IMR-90 (cell line): ENCODE measurements at regions not wholly inside any gene's neighbourhood (a gene's known extent, or its start where the extent isn't known, plus 50 kb on each side); places are given as distances from the start of the nearest gene placed in this dataset.

Source experiments
- ATAC-seq: fragments of 200-7000 bp; cut with Tn5 transposase; 2 replicates; pipeline ENCODE4 v1.9.1; 2020; ENCODE audit warnings: low read depth, mild to moderate bottlenecking, moderate library complexity
- BruUV-seq: library from RNA; stranded (reverse); fragments of 400-500 nt; replicated peaks from 2 replicates; lab custom pipeline; 2021; lab: Mats Ljungman, UMichigan
- CTCF ChIA-PET: fragments of 300-600 bp; formaldehyde crosslinking; extraction: SDS; loops from one replicate; lab custom pipeline; 2021; ENCODE audit warnings: antibody characterized with exemption; lab: Yijun Ruan, JAX
- POLR2A ChIA-PET: fragments of 300-600 bp; sonication (Branson Sonifier 250); formaldehyde crosslinking; loops from one replicate; lab custom pipeline; 2022; ENCODE audit warnings: antibody characterized with exemption; ENCODE audit not compliant: unreplicated experiment; lab: Charles Lee
- DNase-seq: peaks from one replicate; pipeline ENCODE4 v3.0.0; 2013
- H2AFZ ChIP-seq: replicated peaks from 2 replicates; pipeline ENCODE3; 2013; ENCODE audit warnings: low read length, mild to moderate bottlenecking; ENCODE audit not compliant: poor library complexity
- H2AK5ac ChIP-seq: 2 replicates; pipeline ENCODE4 v1.6.1; 2013; ENCODE audit warnings: low read depth, low read length, inconsistent platforms
- H2AK9ac ChIP-seq: replicated peaks from 2 replicates; pipeline ENCODE3; 2013; ENCODE audit warnings: mild to moderate bottlenecking, low read depth, low read length, moderate library complexity; ENCODE audit not compliant: poor library complexity
- H2BK120ac ChIP-seq: 2 replicates; pipeline ENCODE4 v1.6.1; 2013; ENCODE audit warnings: low read depth, low read length, inconsistent platforms
- H2BK15ac ChIP-seq: 3 replicates; pipeline ENCODE4 v1.6.1; 2013; ENCODE audit warnings: low read depth, low read length, inconsistent platforms
- H2BK20ac ChIP-seq: 2 replicates; pipeline ENCODE4 v1.6.1; 2013; ENCODE audit warnings: low read depth, mild to moderate bottlenecking, inconsistent platforms, low read length, moderate library complexity
- H2BK5ac ChIP-seq: 2 replicates; pipeline ENCODE4 v1.6.1; 2013; ENCODE audit warnings: mild to moderate bottlenecking, low read depth, low read length, inconsistent platforms; ENCODE audit not compliant: poor library complexity, severe bottlenecking
- H3K14ac ChIP-seq: replicated peaks from 2 replicates; pipeline ENCODE4 v1.6.1; 2013; ENCODE audit warnings: low read depth, low read length, inconsistent platforms
- H3K18ac ChIP-seq: 2 replicates; pipeline ENCODE4 v1.6.1; 2013; ENCODE audit warnings: low read depth, low read length, control low read depth
- H3K23ac ChIP-seq: 2 replicates; pipeline ENCODE4 v1.6.1; 2013; ENCODE audit warnings: low read depth, low read length, inconsistent platforms
- H3K27ac ChIP-seq: 2 replicates; pipeline ENCODE4 v1.5.1; 2013; ENCODE audit warnings: mild to moderate bottlenecking, control low read depth, low read length; ENCODE audit not compliant: insufficient read depth
- H3K27me3 ChIP-seq: 2 replicates; pipeline ENCODE4 v1.6.1; 2013; ENCODE audit warnings: low read length; ENCODE audit not compliant: control insufficient read depth, insufficient read depth
- H3K36me3 ChIP-seq: 2 replicates; pipeline ENCODE4 v1.6.1; 2013; ENCODE audit warnings: low read length, mixed read lengths; ENCODE audit not compliant: control insufficient read depth, insufficient read depth
- H3K4ac ChIP-seq: 2 replicates; pipeline ENCODE4 v1.6.1; 2013; ENCODE audit warnings: low read depth, low read length, inconsistent platforms
- H3K4me1 ChIP-seq: 2 replicates; pipeline ENCODE4 v1.6.1; 2013; ENCODE audit warnings: low read length, mixed read lengths; ENCODE audit not compliant: control insufficient read depth, insufficient read depth
- H3K4me2 ChIP-seq: 2 replicates; pipeline ENCODE4 v1.6.1; 2013; ENCODE audit warnings: low read depth, mild to moderate bottlenecking, control low read depth, low read length, moderate library complexity
- H3K4me3 ChIP-seq: 2 replicates; pipeline ENCODE4 v1.5.1; 2013; ENCODE audit warnings: low read depth, mild to moderate bottlenecking, control low read depth, low read length, moderate library complexity; ENCODE audit not compliant: insufficient read depth
- H3K56ac ChIP-seq: 2 replicates; pipeline ENCODE4 v1.6.1; 2013; ENCODE audit warnings: low read length, inconsistent platforms; ENCODE audit not compliant: insufficient read depth; ENCODE audit errors: extremely low read depth
- H3K79me1 ChIP-seq, 2 experiments: 2 replicates each; pipeline ENCODE4 v1.6.1; 2013; ENCODE audit warnings: low read length in 2 of 2, inconsistent platforms in 1 of 2, low read depth in 1 of 2
- H3K9ac ChIP-seq: 2 replicates; pipeline ENCODE4 v1.6.1; 2013; ENCODE audit warnings: low read depth, low read length, control low read depth
- H3K9me1 ChIP-seq: 2 replicates; pipeline ENCODE4 v1.6.1; 2013; ENCODE audit warnings: low read length, inconsistent platforms; ENCODE audit not compliant: insufficient read depth
- H3K9me3 ChIP-seq: 2 replicates; pipeline ENCODE4 v1.6.1; 2013; ENCODE audit warnings: low read length; ENCODE audit not compliant: control insufficient read depth, insufficient read depth
- H4K20me1 ChIP-seq: 2 replicates; pipeline ENCODE4 v1.6.1; 2013; ENCODE audit warnings: low read length, inconsistent platforms; ENCODE audit not compliant: insufficient read depth
- H4K5ac ChIP-seq: 2 replicates; pipeline ENCODE4 v1.6.1; 2013; ENCODE audit warnings: mild to moderate bottlenecking, low read depth, low read length, control low read depth
- H4K8ac ChIP-seq, 2 experiments: 2 replicates each; pipeline ENCODE4 v1.6.1; 2013; ENCODE audit warnings: low read depth in 2 of 2, low read length in 2 of 2, control low read depth in 1 of 2, inconsistent platforms in 1 of 2
- H4K91ac ChIP-seq: 2 replicates; pipeline ENCODE4 v1.6.1; 2013; ENCODE audit warnings: low read depth, low read length, inconsistent platforms; ENCODE audit not compliant: insufficient read depth
- BHLHE40 ChIP-seq: fragments of 150-350 bp; IDR thresholded peaks from 2 replicates; pipeline ENCODE4 v1.6.1; 2016; ENCODE audit warnings: mild to moderate bottlenecking, low read depth, low read length
- CEBPB ChIP-seq: IDR thresholded peaks from 2 replicates; pipeline ENCODE4 v1.6.1; 2012; ENCODE audit warnings: low read depth, low read length, improper control_type of control experiment
- CHD1 ChIP-seq: IDR thresholded peaks from 2 replicates; pipeline ENCODE4 v1.6.1; 2012; ENCODE audit warnings: low read depth, low read length, improper control_type of control experiment
- FOS ChIP-seq: fragments of 150-350 bp; IDR thresholded peaks from 2 replicates; pipeline ENCODE4 v1.6.1; 2016; ENCODE audit warnings: low read depth, low read length
- POLR2A ChIP-seq: IDR thresholded peaks from 2 replicates; pipeline ENCODE4 v1.6.1; 2012; ENCODE audit warnings: mild to moderate bottlenecking, low read depth, low read length
- USF2 ChIP-seq: fragments of 150-350 bp; IDR thresholded peaks from 2 replicates; pipeline ENCODE4 v1.6.1; 2017; ENCODE audit warnings: mild to moderate bottlenecking, antibody characterized with exemption, low read length, low read depth
- WGBS, 2 experiments: methylation state at CpG; one replicate each; pipeline versions ENCODE4 v1.1.5 to v1.1.7; 2013; ENCODE audit warnings: missing lambda C conversion rate in 2 of 2; ENCODE audit not compliant: insufficient read length in 1 of 2; ENCODE audit errors: extremely low coverage in 2 of 2; 5-methylcytosine and 5-hydroxymethylcytosine counted together
- dilution Hi-C: fragments of 300-500 bp; cut with HindIII; formaldehyde crosslinking; loops from one replicate; pipeline ENCODE4 v1.14.3; 2018; ENCODE audit warnings: low sequenced_read_pairs; ENCODE audit not compliant: unreplicated experiment
- in situ Hi-C: fragments of 300-500 bp; cut with MboI; formaldehyde crosslinking; loops from 3 replicates; pipeline ENCODE4 v1.14.3; 2019; ENCODE audit warnings: low sequenced_read_pairs, inconsistent platforms, mixed read lengths
- intact Hi-C: fragments of 100-400 bp; cut with micrococcal nuclease; formaldehyde crosslinking; loops from 2 replicates; pipeline ENCODE4 v1.10.0; 2022
- TF ChIP-seq, protein P1 (sequence below): conservative IDR thresholded peaks from 2 replicates; pipeline ENCODE4 v1.5.1; 2012; ENCODE audit warnings: mild to moderate bottlenecking, low read depth, low read length, improper control_type of control experiment
- TF ChIP-seq, protein P2 (sequence below): fragments of 150-350 bp; IDR thresholded peaks from 2 replicates; pipeline ENCODE4 v1.6.1; 2016; ENCODE audit warnings: low read depth, mild to moderate bottlenecking, low read length, moderate library complexity, borderline replicate concordance

- Histone ChIP-seq H3K9me3 (peaks cover 17% of the 10 kb centered on the region), H3K14ac (no peak overlapping the region), H4K5ac (no peak overlapping the region), H2AK5ac (no peak overlapping the region), H2BK20ac (no peak overlapping the region), H2AFZ (no peak overlapping the region), H2BK120ac (no peak overlapping the region), H4K20me1 (no peaks in the 10 kb centered on the region), H4K8ac (no peak overlapping the region), H2BK15ac (no peak overlapping the region), H3K4me2 (no peak overlapping the region), H3K18ac (no peak overlapping the region), H2BK5ac (no peak overlapping the region), H3K27ac (no peak overlapping the region), H3K56ac (no peak overlapping the region), H3K36me3 (no peaks in the 10 kb centered on the region), H3K79me1 (no peaks in the 10 kb centered on the region), H3K4me3 (no peak overlapping the region), H3K23ac (no peak overlapping the region), H2AK9ac (no peak overlapping the region), H3K9me1 (no peaks in the 10 kb centered on the region), H4K91ac (no peak overlapping the region), H3K27me3 (no peaks in the 10 kb centered on the region), H3K9ac (no peak overlapping the region), H3K4me1 (no peaks in the 10 kb centered on the region), H3K4ac (no peak overlapping the region)
- ATAC-seq = no peak
- ChIA-PET POLR2A (no interaction called here), CTCF (no interaction called here)
- TF ChIP-seq POLR2A (no peak), CEBPB (no peak), USF2 (no peak), BHLHE40 (no peak), FOS (no peak), CHD1 (no peak)
- TF ChIP-seq, protein P1, sequence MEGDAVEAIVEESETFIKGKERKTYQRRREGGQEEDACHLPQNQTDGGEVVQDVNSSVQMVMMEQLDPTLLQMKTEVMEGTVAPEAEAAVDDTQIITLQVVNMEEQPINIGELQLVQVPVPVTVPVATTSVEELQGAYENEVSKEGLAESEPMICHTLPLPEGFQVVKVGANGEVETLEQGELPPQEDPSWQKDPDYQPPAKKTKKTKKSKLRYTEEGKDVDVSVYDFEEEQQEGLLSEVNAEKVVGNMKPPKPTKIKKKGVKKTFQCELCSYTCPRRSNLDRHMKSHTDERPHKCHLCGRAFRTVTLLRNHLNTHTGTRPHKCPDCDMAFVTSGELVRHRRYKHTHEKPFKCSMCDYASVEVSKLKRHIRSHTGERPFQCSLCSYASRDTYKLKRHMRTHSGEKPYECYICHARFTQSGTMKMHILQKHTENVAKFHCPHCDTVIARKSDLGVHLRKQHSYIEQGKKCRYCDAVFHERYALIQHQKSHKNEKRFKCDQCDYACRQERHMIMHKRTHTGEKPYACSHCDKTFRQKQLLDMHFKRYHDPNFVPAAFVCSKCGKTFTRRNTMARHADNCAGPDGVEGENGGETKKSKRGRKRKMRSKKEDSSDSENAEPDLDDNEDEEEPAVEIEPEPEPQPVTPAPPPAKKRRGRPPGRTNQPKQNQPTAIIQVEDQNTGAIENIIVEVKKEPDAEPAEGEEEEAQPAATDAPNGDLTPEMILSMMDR = no peak
- TF ChIP-seq, protein P2, sequence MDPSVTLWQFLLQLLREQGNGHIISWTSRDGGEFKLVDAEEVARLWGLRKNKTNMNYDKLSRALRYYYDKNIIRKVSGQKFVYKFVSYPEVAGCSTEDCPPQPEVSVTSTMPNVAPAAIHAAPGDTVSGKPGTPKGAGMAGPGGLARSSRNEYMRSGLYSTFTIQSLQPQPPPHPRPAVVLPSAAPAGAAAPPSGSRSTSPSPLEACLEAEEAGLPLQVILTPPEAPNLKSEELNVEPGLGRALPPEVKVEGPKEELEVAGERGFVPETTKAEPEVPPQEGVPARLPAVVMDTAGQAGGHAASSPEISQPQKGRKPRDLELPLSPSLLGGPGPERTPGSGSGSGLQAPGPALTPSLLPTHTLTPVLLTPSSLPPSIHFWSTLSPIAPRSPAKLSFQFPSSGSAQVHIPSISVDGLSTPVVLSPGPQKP = no peak
- in situ Hi-C loops = no loop called here
- dilution Hi-C loops = no loop called here
- intact Hi-C loops = no loop called here
- no CpG with 5 or more reads among the region's 2 CpGs for WGBS, 2 experiments
- no TSS peak for BruUV-seq
- DNase-seq = no peak
Observed at GRCh38 chr7:125316466-125316865, 386.8 kb upstream of the POT1 start.
